B cell (primary cell): ENCODE measurements at regions not wholly inside any gene's neighbourhood (a gene's known extent, or its start where the extent isn't known, plus 50 kb on each side); places are given as distances from the start of the nearest gene placed in this dataset.

ENCODE experiments used
- ATAC-seq: fragments of 200-7000 bp; cut with Tn5 transposase; one replicate; pipeline ENCODE4 v1.10.0; 2021; ENCODE audit warnings: low read depth, mild to moderate bottlenecking, moderate number of reproducible peaks, moderate library complexity
- CTCF ChIA-PET: fragments of 350-600 bp; sonication (Branson Sonifier 250); formaldehyde crosslinking; loops from one replicate; lab custom pipeline; 2021; ENCODE audit warnings: antibody characterized with exemption, inconsistent platforms; lab: Charles Lee
- POLR2A ChIA-PET: fragments of 350-600 bp; sonication (Branson Sonifier 250); formaldehyde crosslinking; loops from one replicate; lab custom pipeline; 2021; ENCODE audit warnings: antibody characterized with exemption; lab: Charles Lee
- DNase-seq: peaks from one replicate; pipeline ENCODE4 v3.0.0; 2013
- H2AFZ ChIP-seq: 2 replicates; pipeline ENCODE4 v1.6.1; 2012; ENCODE audit warnings: mild to moderate bottlenecking, low read depth, low read length; ENCODE audit not compliant: insufficient read depth, poor library complexity, severe bottlenecking
- H3K27ac ChIP-seq, 2 donors: 1 replicate in 1 of 2; 2 replicates in 1 of 2; pipeline ENCODE4 v1.5.1; 2012 to 2013; ENCODE audit warnings: low read length in 2 of 2, mild to moderate bottlenecking in 2 of 2, moderate library complexity in 1 of 2
- H3K27me3 ChIP-seq, 4 experiments: fragments of 200-600 bp in 1 of 4; sonication (generic) in 1 of 4; replicated peaks in 1 of 4; 1 replicate in 2 of 4; 2 replicates in 2 of 4; pipeline versions ENCODE4 v1.6.1 to v1.7.0; 2013 to 2016; ENCODE audit warnings: low read length in 3 of 4, mild to moderate bottlenecking in 2 of 4, mixed read lengths in 1 of 4, moderate library complexity in 1 of 4; ENCODE audit not compliant: insufficient read depth in 4 of 4, control insufficient read depth in 3 of 4; ENCODE audit errors: control extremely low read depth in 1 of 4
- H3K36me3 ChIP-seq, 2 experiments: replicated peaks in 1 of 2; 1 replicate in 1 of 2; 2 replicates in 1 of 2; pipeline versions ENCODE4 v1.6.1 to v1.7.1; 2013; ENCODE audit warnings: low read length in 1 of 2; ENCODE audit not compliant: insufficient read depth in 2 of 2, control insufficient read depth in 1 of 2; ENCODE audit errors: control extremely low read depth in 1 of 2, extremely low read depth in 1 of 2
- H3K4me1 ChIP-seq, 2 donors: fragments of 200-600 bp in 1 of 2; sonication (generic) in 1 of 2; 1 replicate in 1 of 2; 2 replicates in 1 of 2; pipeline versions ENCODE4 v1.5.1 to v1.6.1; 2013 to 2017; ENCODE audit warnings: low read length in 2 of 2; ENCODE audit not compliant: control insufficient read depth in 2 of 2, insufficient read depth in 2 of 2
- H3K4me2 ChIP-seq: replicated peaks from 2 replicates; pipeline ENCODE3; 2012; ENCODE audit warnings: mild to moderate bottlenecking, low read depth, low read length; ENCODE audit not compliant: poor library complexity, severe bottlenecking
- H3K4me3 ChIP-seq, 5 experiments: fragments of 200-600 bp in 1 of 5; sonication (generic) in 1 of 5; 1 replicate in 3 of 5; 2 replicates in 2 of 5; pipeline versions ENCODE4 v1.5.1 to v1.7.0; 2011 to 2016; ENCODE audit warnings: low read length in 4 of 5, mild to moderate bottlenecking in 4 of 5, low read depth in 2 of 5, control low read depth in 1 of 5, moderate library complexity in 1 of 5; ENCODE audit not compliant: insufficient read depth in 1 of 5; ENCODE audit errors: control extremely low read depth in 1 of 5, extremely low read depth in 1 of 5
- H3K79me2 ChIP-seq: fragments of 200-600 bp; sonication (generic); one replicate; pipeline ENCODE4 v1.6.0; 2016; ENCODE audit warnings: low read length; ENCODE audit not compliant: control insufficient read depth, insufficient read depth
- H3K9ac ChIP-seq: fragments of 200-600 bp; sonication (generic); 2 replicates; pipeline ENCODE4 v1.6.1; 2017; ENCODE audit warnings: mild to moderate bottlenecking, low read length, moderate library complexity
- H3K9me3 ChIP-seq, 3 donors: one replicate each; pipeline versions ENCODE4 v1.6.1 to v1.7.1; 2013; ENCODE audit warnings: low read length in 2 of 3; ENCODE audit not compliant: control insufficient read depth in 2 of 3, insufficient read depth in 1 of 3; ENCODE audit errors: control extremely low read depth in 1 of 3
- H4K20me1 ChIP-seq: 2 replicates; pipeline ENCODE4 v1.6.0; 2012; ENCODE audit warnings: mild to moderate bottlenecking, low read length; ENCODE audit not compliant: insufficient read depth, control insufficient read depth, poor library complexity, severe bottlenecking
- H3K27ac Mint-ChIP-seq: one replicate; pipeline ENCODE4 v1.8.0; 2021; ENCODE audit warnings: mixed read lengths
- H3K27me3 Mint-ChIP-seq: one replicate; pipeline ENCODE4 v1.8.0; 2021; ENCODE audit warnings: mixed read lengths
- H3K4me1 Mint-ChIP-seq: one replicate; pipeline ENCODE4 v1.8.0; 2021; ENCODE audit warnings: mixed read lengths
- H3K4me3 Mint-ChIP-seq: one replicate; pipeline ENCODE4 v1.8.0; 2021; ENCODE audit warnings: mixed read lengths
- H3K9me3 Mint-ChIP-seq: one replicate; pipeline ENCODE4 v1.8.0; 2022; ENCODE audit warnings: mixed read lengths; ENCODE audit not compliant: insufficient read depth
- CTCF ChIP-seq: fragments of 200-600 bp; IDR thresholded peaks from one replicate; pipeline ENCODE4 v1.8.0; 2022; ENCODE audit warnings: antibody characterized with exemption, mild to moderate bottlenecking
- EZH2 ChIP-seq: IDR thresholded peaks from 2 replicates; pipeline ENCODE4 v1.6.1; 2012; ENCODE audit warnings: borderline replicate concordance, low read depth, mild to moderate bottlenecking, moderate library complexity, low read length; ENCODE audit not compliant: insufficient read depth, poor library complexity, severe bottlenecking
- WGBS: methylation state at CpG from one replicate; pipeline ENCODE4 v1.1.5; 2013; ENCODE audit warnings: missing lambda C conversion rate; ENCODE audit not compliant: insufficient coverage; 5-methylcytosine and 5-hydroxymethylcytosine counted together
- intact Hi-C: fragments of 100-400 bp; cut with micrococcal nuclease; formaldehyde crosslinking; loops from one replicate; pipeline ENCODE4 v1.10.0; 2022

- TF ChIP-seq CTCF = no peak
- no peak for TF ChIP-seq EZH2
- Mint-ChIP-seq H3K4me1 (no peaks in the 10 kb centered on the region), H3K27ac (no peak overlapping the region), H3K9me3 (no peaks in the 10 kb centered on the region), H3K4me3 (no peak overlapping the region), H3K27me3 (no peaks in the 10 kb centered on the region)
- no peaks in the 10 kb centered on the region for H3K27me3 ChIP-seq
- no peaks in the 10 kb centered on the region for H3K4me1 ChIP-seq
- H3K36me3 ChIP-seq = no peaks in the 10 kb centered on the region
- no CpG with 5 or more reads among the region's 3 CpGs for WGBS
- no peak overlapping the region for H3K4me3 ChIP-seq
- no peak overlapping the region for H3K4me2 ChIP-seq
- H3K79me2 ChIP-seq = no peaks in the 10 kb centered on the region
- no peak overlapping the region for H3K27ac ChIP-seq
- no peak for ATAC-seq
- no peak overlapping the region for H2AFZ ChIP-seq
- no peak overlapping the region for H3K9ac ChIP-seq
- intact Hi-C loops = no loop called here
- H4K20me1 ChIP-seq = no peaks in the 10 kb centered on the region
- peaks cover 0 to 4% (median 2%) of the 10 kb centered on the region in 3 donors for H3K9me3 ChIP-seq
- POLR2A ChIA-PET = no interaction called here
- DNase-seq = no peak
- CTCF ChIA-PET = no interaction called here
These were observed 619.0 kb downstream of the KCTD12 start for GRCh38 chr13:76267216-76267615.

GRCh38 chr13:76266561-76266960, 619.6 kb downstream of the KCTD12 start:
- Mint-ChIP-seq H3K27ac (no peak overlapping the region), H3K9me3 (no peaks in the 10 kb centered on the region), H3K27me3 (no peaks in the 10 kb centered on the region), H3K4me3 (no peak overlapping the region), H3K4me1 (no peaks in the 10 kb centered on the region)
- no peak for TF ChIP-seq EZH2
- TF ChIP-seq CTCF = no peak
- Histone ChIP-seq H3K36me3 (no peaks in the 10 kb centered on the region), H3K4me2 (no peak overlapping the region), H3K27ac (no peak overlapping the region), H3K4me3 (no peak overlapping the region), H3K9me3 (peaks cover 0 to 2% (median 0%) of the 10 kb centered on the region in 3 donors), H4K20me1 (no peaks in the 10 kb centered on the region), H3K27me3 (no peaks in the 10 kb centered on the region), H3K79me2 (no peaks in the 10 kb centered on the region), H3K4me1 (no peaks in the 10 kb centered on the region), H2AFZ (no peak overlapping the region), H3K9ac (no peak overlapping the region)
- DNase-seq (no peak), ATAC-seq (no peak)
- intact Hi-C loops = no loop called here
- POLR2A ChIA-PET = no interaction called here
- WGBS = no CpG with 5 or more reads among the region's 1 CpG
- CTCF ChIA-PET = no interaction called here
